ENCODE measurements at regions not wholly inside any gene's neighbourhood (a gene's known extent, or its start where the extent isn't known, plus 50 kb on each side); places are given as distances from the start of the nearest gene placed in this dataset.
"Not testable (repeated sequence)": the region's sequence is repeated elsewhere in the genome, so short reads cannot be mapped to it uniquely, and the experiment has no call there.

GRCh38 chr10:61010863-61011262 lies 66.9 kb upstream of the RHOBTB1 start:
- peak; percentile 88 for TF ChIP-seq ZNF564 (CRISPR knock-in tag; IDR thresholded peaks at IDR 0.05)
- no peak for TF ChIP-seq CCDC6 (CRISPR knock-in tag; IDR thresholded peaks at IDR 0.05)
- CTCF ChIA-PET (ENCODE audit: low intra/inter-chr PET ratio, low total read pairs): no interaction called here
- no TSS peak for BruUV-seq (replicated peaks)
- peaks cover 50% of the 10 kb centered on the region for H3K4me1 ChIP-seq (ENCODE audit: insufficient read depth, low read length)
- ATAC-seq: no peak
- no peak overlapping the region for H3K27ac ChIP-seq (ENCODE audit: extremely low read length, insufficient read depth, low read length)
- H3K9me3 ChIP-seq (ENCODE audit: low read length): no peaks in the 10 kb centered on the region
- H3K4me2 ChIP-seq (ENCODE audit: low read depth, low read length): no peak overlapping the region
- no peak for DNase-seq (ENCODE audit: low spot score)
- no peaks in the 10 kb centered on the region for H3K36me3 ChIP-seq (replicated peaks in 1 of 2; ENCODE audit: control insufficient read depth in 1 of 2, insufficient read depth in 2 of 2, low read length in 2 of 2)
- H3K9ac ChIP-seq (ENCODE audit: insufficient read depth, low read depth, low read length): no peak overlapping the region
- H3K4me3 ChIP-seq (replicated peaks in 1 of 3; ENCODE audit: insufficient read depth in 1 of 3, low read depth in 2 of 3, low read length in 3 of 3): no peak overlapping the region
- no peak for FAIRE-seq
- WGBS (ENCODE audit: low lambda C conversion rate): 69% methylated on average over 1 of the region's 1 CpG
- no peaks in the 10 kb centered on the region for H3K79me2 ChIP-seq (ENCODE audit: insufficient read depth, low read length)
- POLR2A ChIA-PET: no interaction called here
- in situ Hi-C loops (cut with HindIII; ENCODE audit: extremely low pct_ligation_motif_present, low pct_unique_long_range_greater_than_20kb) (no loop called here), intact Hi-C loops (cut with micrococcal nuclease; ENCODE audit: unreplicated experiment) (no loop called here)
- no peaks in the 10 kb centered on the region for H4K20me1 ChIP-seq (ENCODE audit: insufficient read depth, low read length)
- no peaks in the 10 kb centered on the region for H3K27me3 ChIP-seq (ENCODE audit: control insufficient read depth in 1 of 2, insufficient read depth in 2 of 2, low read length in 2 of 2)
- no peak overlapping the region for H2AFZ ChIP-seq (ENCODE audit: low read length)

GRCh38 chr10:61003069-61003468 lies 59.1 kb upstream of the RHOBTB1 start:
- ATAC-seq; H3K27ac ChIP-seq (ENCODE audit: extremely low read length, insufficient read depth, low read length); FAIRE-seq; H3K9ac ChIP-seq (ENCODE audit: insufficient read depth, low read depth, low read length); H3K36me3 ChIP-seq (replicated peaks in 1 of 2; ENCODE audit: control insufficient read depth in 1 of 2, insufficient read depth in 2 of 2, low read length in 2 of 2); H4K20me1 ChIP-seq (ENCODE audit: insufficient read depth, low read length); H2AFZ ChIP-seq (ENCODE audit: low read length); POLR2A ChIA-PET; intact Hi-C loops (cut with micrococcal nuclease; ENCODE audit: unreplicated experiment); BruUV-seq (replicated peaks); H3K27me3 ChIP-seq (ENCODE audit: control insufficient read depth in 1 of 2, insufficient read depth in 2 of 2, low read length in 2 of 2); in situ Hi-C loops (cut with HindIII; ENCODE audit: extremely low pct_ligation_motif_present, low pct_unique_long_range_greater_than_20kb); CTCF ChIA-PET (ENCODE audit: low intra/inter-chr PET ratio, low total read pairs); H3K9me3 ChIP-seq (ENCODE audit: low read length); DNase-seq (ENCODE audit: low spot score); H3K4me2 ChIP-seq (ENCODE audit: low read depth, low read length); H3K4me3 ChIP-seq (replicated peaks in 1 of 3; ENCODE audit: insufficient read depth in 1 of 3, low read depth in 2 of 3, low read length in 3 of 3): not testable (repeated sequence)
- peaks cover 26% of the 10 kb centered on the region for H3K79me2 ChIP-seq (ENCODE audit: insufficient read depth, low read length)
- peaks cover 36% of the 10 kb centered on the region for H3K4me1 ChIP-seq (ENCODE audit: insufficient read depth, low read length)
- 95% methylated on average over 3 of the region's 3 CpGs for WGBS (ENCODE audit: low lambda C conversion rate)

- H3K9me3 ChIP-seq (ENCODE audit: low read length): no peaks in the 10 kb centered on the region
- peak overlapping the region; percentile 79 to 98 (median 92); a peak in 4 of 6 replicates for H3K4me3 ChIP-seq (replicated peaks in 1 of 3; ENCODE audit: insufficient read depth in 1 of 3, low read depth in 2 of 3, low read length in 3 of 3)
- no peaks in the 10 kb centered on the region for H4K20me1 ChIP-seq (ENCODE audit: insufficient read depth, low read length)
- peak overlapping the region; percentile 52; the same call in 1 of the 2 replicates for H3K9ac ChIP-seq (ENCODE audit: insufficient read depth, low read depth, low read length)
- peaks cover 48% of the 10 kb centered on the region for H3K4me1 ChIP-seq (ENCODE audit: insufficient read depth, low read length)
- in situ Hi-C loops (cut with HindIII; ENCODE audit: extremely low pct_ligation_motif_present, low pct_unique_long_range_greater_than_20kb) (no loop called here), intact Hi-C loops (cut with micrococcal nuclease; ENCODE audit: unreplicated experiment) (loop anchor here (1.0 to 2.0 kb wide), 2 partner anchors 23 to 65 kb away; no protein-coding TSS in a partner anchor)
- H3K27ac ChIP-seq (ENCODE audit: extremely low read length, insufficient read depth, low read length): no peak overlapping the region
- no peaks in the 10 kb centered on the region for H3K27me3 ChIP-seq (ENCODE audit: control insufficient read depth in 1 of 2, insufficient read depth in 2 of 2, low read length in 2 of 2)
- FAIRE-seq: no peak
- ATAC-seq: no peak
- DNase-seq (ENCODE audit: low spot score): no peak
- peak overlapping the region; percentile 55 for H3K4me2 ChIP-seq (ENCODE audit: low read depth, low read length)
- 85% methylated on average over 11 of the region's 18 CpGs for WGBS (ENCODE audit: low lambda C conversion rate)
- ChIA-PET CTCF (ENCODE audit: low intra/inter-chr PET ratio, low total read pairs) (no interaction called here), POLR2A (interaction anchor here (0.7 to 1.4 kb wide), 6 partner anchors 20 to 66 kb away, joined by 3 to 4 read pairs (median 4); no protein-coding TSS in a partner anchor)
- H3K79me2 ChIP-seq (ENCODE audit: insufficient read depth, low read length): peaks cover 39% of the 10 kb centered on the region
- no TSS peak for BruUV-seq (replicated peaks)
- no peak overlapping the region for H2AFZ ChIP-seq (ENCODE audit: low read length)
- H3K36me3 ChIP-seq (replicated peaks in 1 of 2; ENCODE audit: control insufficient read depth in 1 of 2, insufficient read depth in 2 of 2, low read length in 2 of 2): no peaks in the 10 kb centered on the region
- peak; percentile 46; the same call in 1 of the 2 replicates for TF ChIP-seq ZBTB38 (CRISPR knock-in tag; IDR thresholded peaks at IDR 0.05)
- TF ChIP-seq ZNF780A (CRISPR knock-in tag; IDR thresholded peaks at IDR 0.05): no peak
- 0 out of 2 replicates have a peak, but pooled peaks have one; percentile 10 for TF ChIP-seq ZNF777 (CRISPR knock-in tag; IDR thresholded peaks at IDR 0.05)
- TF ChIP-seq ZBTB4 (CRISPR knock-in tag; IDR thresholded peaks at IDR 0.05; ENCODE audit: borderline replicate concordance): peak; percentile 73; the same call in 1 of the 2 replicates
- no peak for TF ChIP-seq FOXA1 (IDR thresholded peaks at IDR 0.05)
- 0 out of 2 replicates have a peak, but pooled peaks have one; percentile 5 for TF ChIP-seq FOXA1 (CRISPR knock-in tag; IDR thresholded peaks at IDR 0.05)
- TF ChIP-seq NRL (CRISPR knock-in tag; IDR thresholded peaks at IDR 0.05; ENCODE audit: borderline replicate concordance): no peak
- peak; percentile 21; the same call in 1 of the 2 replicates for TF ChIP-seq CHD4 (IDR thresholded peaks at IDR 0.05; ENCODE audit: borderline replicate concordance, low read length)
These were observed 57.7 kb upstream of the RHOBTB1 start for GRCh38 chr10:61001731-61002122.
